Choroid plexus epithelial cell (primary cell): ENCODE measurements at regions not wholly inside any gene's neighbourhood (a gene's known extent, or its start where the extent isn't known, plus 50 kb on each side); places are given as distances from the start of the nearest gene placed in this dataset.
"Not testable (repeated sequence)": the region's sequence is repeated elsewhere in the genome, so short reads cannot be mapped to it uniquely, and the experiment has no call there.

Experiments used
- DNase-seq: peaks from one replicate; pipeline ENCODE4 v3.0.0-alpha.2; 2010; ENCODE audit warnings: low read depth
- H3K4me3 ChIP-seq: 2 replicates; pipeline ENCODE4 v1.5.1; 2011; ENCODE audit warnings: low read depth, mild to moderate bottlenecking, control low read depth, low read length, moderate library complexity
- CTCF ChIP-seq: conservative IDR thresholded peaks from 2 replicates; pipeline ENCODE4 v1.5.1; 2011; ENCODE audit warnings: low read depth, mild to moderate bottlenecking, control low read depth, inconsistent platforms, low read length, moderate library complexity

DNA sequence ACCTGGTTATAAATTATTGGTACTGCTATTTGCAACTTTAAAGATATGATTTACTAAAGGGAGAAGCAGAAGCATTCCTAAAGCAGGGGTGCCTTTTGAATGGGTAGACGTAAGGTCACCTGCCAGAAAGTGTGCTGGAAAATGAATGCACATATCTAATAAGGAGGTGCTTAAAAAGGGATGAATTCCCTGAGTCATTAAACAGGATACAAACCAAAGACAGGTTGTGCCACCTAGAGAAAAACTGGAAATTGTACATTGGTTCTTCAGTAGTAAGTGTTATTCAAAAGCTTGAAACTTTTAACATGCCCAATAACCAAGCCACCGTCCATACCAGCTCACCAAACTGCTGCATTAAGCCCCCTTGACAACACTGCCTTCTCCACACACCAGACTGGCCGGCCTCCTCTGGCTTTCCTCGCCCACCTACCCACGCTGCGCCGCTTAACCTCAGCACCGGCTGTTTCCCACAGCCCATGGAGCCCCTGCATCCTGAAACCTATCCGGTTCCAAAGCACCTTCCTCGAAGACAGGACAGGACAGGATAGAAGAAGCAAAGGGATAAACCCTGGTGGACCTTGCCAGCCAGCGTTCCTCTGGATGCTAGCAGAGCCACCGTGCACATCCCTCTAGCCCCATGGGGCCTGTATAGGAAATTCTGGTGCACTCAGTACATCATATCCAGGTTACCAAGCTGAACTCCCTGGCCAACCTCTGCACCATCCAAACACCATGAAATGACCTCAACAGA is 201.5 kb upstream of the CAND1 start:
- DNase-seq = no peak
- TF ChIP-seq CTCF = no peak
- H3K4me3 ChIP-seq = no peak overlapping the region

DNA sequence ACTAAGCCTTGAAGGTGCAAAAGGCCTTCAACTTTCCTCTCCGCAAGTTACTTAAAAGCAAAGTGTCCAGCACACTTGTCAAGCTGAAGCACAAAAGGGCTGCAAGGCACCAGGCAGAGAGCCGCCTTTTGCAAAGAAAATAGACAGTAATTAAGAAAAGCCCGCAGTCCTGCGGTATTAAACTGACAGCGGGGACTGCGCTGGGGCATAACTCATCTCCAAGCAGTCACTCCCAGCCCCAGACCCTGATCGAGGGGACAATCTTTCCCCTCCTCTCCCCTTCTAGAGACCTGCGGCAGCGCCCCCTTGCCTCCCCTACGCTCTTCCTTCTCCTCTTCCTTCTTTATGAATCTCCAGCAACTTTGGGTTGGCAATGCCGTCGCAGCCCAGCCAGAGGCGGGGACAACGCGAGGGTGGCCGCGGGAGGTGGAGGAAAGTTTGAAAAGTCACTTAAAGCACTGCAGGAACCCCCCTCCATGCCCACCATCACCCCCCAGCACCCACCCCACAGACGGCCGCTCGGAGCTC is 200.9 kb upstream of the CAND1 start:
- DNase-seq = no peak
- no peak for TF ChIP-seq CTCF
- H3K4me3 ChIP-seq = peak overlapping the region; percentile 2

- peak; percentile 36 for DNase-seq
- H3K4me3 ChIP-seq = peak overlapping the region; percentile 50
- TF ChIP-seq CTCF = no peak
Measured at GRCh38 chr12:67068761-67069450, 200.3 kb upstream of the CAND1 start.

GRCh38 chr12:67069451-67070306 is 199.5 kb upstream of the CAND1 start:
- DNase-seq = no peak

DNA sequence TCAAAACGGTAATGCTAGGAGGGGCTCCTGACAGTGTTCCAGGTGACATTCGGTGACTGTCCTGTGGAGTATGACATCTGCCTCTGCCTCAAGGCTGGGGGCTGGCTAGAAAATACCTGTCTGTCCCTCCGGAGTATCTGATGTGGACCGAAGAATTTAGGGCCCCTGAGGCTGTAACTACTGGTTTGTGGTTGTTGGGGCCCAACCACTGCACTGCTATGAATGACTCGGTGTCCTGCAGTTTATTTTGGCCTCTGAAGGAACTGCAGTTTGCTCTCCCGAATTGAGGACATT is 198.9 kb upstream of the CAND1 start:
- TF ChIP-seq CTCF = no peak
- no peak for DNase-seq
- H3K4me3 ChIP-seq = no peak overlapping the region

More at GRCh38 chr12:67069451-67070306, 199.5 kb upstream of the CAND1 start:
- no peak for TF ChIP-seq CTCF
- H3K4me3 ChIP-seq = peak overlapping the region; percentile 50

DNA sequence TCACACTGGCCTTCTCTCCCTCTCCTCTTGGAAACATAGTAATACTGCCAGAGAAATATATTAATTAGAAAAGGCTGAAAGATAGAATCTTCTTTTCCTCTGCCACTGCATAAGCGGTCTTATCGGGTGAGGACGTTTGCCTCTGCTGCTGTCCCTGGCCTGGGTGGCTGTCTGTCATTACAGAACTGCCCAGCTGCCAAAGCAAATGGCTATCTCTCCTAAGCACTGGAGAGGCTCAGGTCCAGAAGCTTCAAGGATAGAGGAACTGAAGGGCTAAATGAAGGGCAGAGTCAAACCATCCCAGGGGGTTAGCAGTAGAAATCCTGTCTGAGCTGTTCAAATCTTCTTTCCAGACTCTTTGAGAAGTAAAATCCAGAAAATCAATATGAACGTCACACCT is 198.6 kb upstream of the CAND1 start:
- H3K4me3 ChIP-seq = no peak overlapping the region
- no peak for TF ChIP-seq CTCF
- no peak for DNase-seq

DNA sequence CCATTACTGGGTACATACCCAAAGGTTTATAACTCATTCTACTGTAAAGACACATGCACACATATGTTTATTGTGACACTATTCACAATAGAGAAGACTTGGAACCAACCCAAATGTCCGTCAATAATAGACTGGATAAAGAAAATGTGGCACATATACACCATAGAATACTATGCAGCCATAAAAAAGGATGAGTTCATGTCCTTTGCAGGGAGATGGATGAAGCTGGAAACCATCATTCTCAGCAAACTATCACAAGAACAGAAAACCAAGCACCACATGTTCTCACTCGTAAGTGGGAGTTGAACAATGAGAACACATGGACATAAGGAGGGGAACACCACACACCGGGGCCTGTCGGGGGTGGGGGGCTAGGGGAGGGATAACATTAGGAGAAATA is 196.9 kb upstream of the CAND1 start:
- H3K4me3 ChIP-seq, DNase-seq: not testable (repeated sequence)
